H9 (cell line): ENCODE measurements at regions not wholly inside any gene's neighbourhood (a gene's known extent, or its start where the extent isn't known, plus 50 kb on each side); places are given as distances from the start of the nearest gene placed in this dataset.

Experiments
- DNase-seq: peaks from one replicate; pipeline ENCODE4 v3.0.0-alpha.2; 2017
- H2AFZ ChIP-seq: one replicate; pipeline ENCODE4 v1.6.1; 2013; ENCODE audit warnings: mild to moderate bottlenecking, low read length, control low read depth, moderate library complexity
- H2AK5ac ChIP-seq: 2 replicates; pipeline ENCODE4 v1.6.1; 2013; ENCODE audit warnings: low read length, control low read depth, mixed read lengths; ENCODE audit not compliant: insufficient read length
- H2BK120ac ChIP-seq: one replicate; pipeline ENCODE4 v1.6.1; 2013; ENCODE audit warnings: low read depth, mild to moderate bottlenecking, low read length, control low read depth, inconsistent platforms; ENCODE audit not compliant: poor library complexity, severe bottlenecking
- H2BK12ac ChIP-seq: 2 replicates; pipeline ENCODE4 v1.6.1; 2013; ENCODE audit warnings: low read length, control low read depth, mixed read lengths, low read depth; ENCODE audit not compliant: insufficient read length
- H2BK15ac ChIP-seq: 2 replicates; pipeline ENCODE4 v1.6.1; 2013; ENCODE audit warnings: low read depth, low read length, control low read depth
- H2BK20ac ChIP-seq: one replicate; pipeline ENCODE4 v1.6.1; 2013; ENCODE audit warnings: low read depth, mild to moderate bottlenecking, low read length, control low read depth, inconsistent platforms; ENCODE audit not compliant: poor library complexity, severe bottlenecking
- H2BK5ac ChIP-seq: 2 replicates; pipeline ENCODE4 v1.6.1; 2013; ENCODE audit warnings: low read length, control low read depth, mixed read lengths; ENCODE audit not compliant: insufficient read length
- H3K14ac ChIP-seq: 2 replicates; pipeline ENCODE4 v1.6.1; 2013; ENCODE audit warnings: low read length, control low read depth; ENCODE audit not compliant: insufficient read depth
- H3K18ac ChIP-seq: 2 replicates; pipeline ENCODE4 v1.6.1; 2013; ENCODE audit warnings: low read depth, mild to moderate bottlenecking, mixed read lengths, low read length, control low read depth; ENCODE audit not compliant: insufficient read length
- H3K23ac ChIP-seq: 2 replicates; pipeline ENCODE4 v1.6.1; 2013; ENCODE audit warnings: low read length, control low read depth, mixed read lengths, low read depth; ENCODE audit not compliant: insufficient read length
- H3K23me2 ChIP-seq: 2 replicates; pipeline ENCODE4 v1.6.1; 2013; ENCODE audit warnings: low read depth, mild to moderate bottlenecking, mixed read lengths, low read length, control low read depth; ENCODE audit not compliant: insufficient read length, poor library complexity, severe bottlenecking
- H3K27ac ChIP-seq: 2 replicates; pipeline ENCODE4 v1.5.1; 2013; ENCODE audit warnings: low read length, control low read depth, mixed read lengths, low read depth; ENCODE audit not compliant: insufficient read length
- H3K27me3 ChIP-seq: 2 replicates; pipeline ENCODE4 v1.6.1; 2013; ENCODE audit warnings: low read length, control low read depth, inconsistent platforms; ENCODE audit not compliant: insufficient read depth
- H3K4ac ChIP-seq: 2 replicates; pipeline ENCODE4 v1.6.1; 2013; ENCODE audit warnings: low read depth, mild to moderate bottlenecking, control low read depth, inconsistent platforms, low read length, moderate library complexity
- H3K4me1 ChIP-seq: 2 replicates; pipeline ENCODE4 v1.6.1; 2013; ENCODE audit warnings: low read length, control low read depth, inconsistent platforms; ENCODE audit not compliant: insufficient read depth
- H3K4me2 ChIP-seq: 2 replicates; pipeline ENCODE4 v1.6.1; 2013; ENCODE audit warnings: low read length, control low read depth, mixed read lengths; ENCODE audit not compliant: insufficient read length, insufficient read depth
- H3K56ac ChIP-seq: 2 replicates; pipeline ENCODE4 v1.6.1; 2013; ENCODE audit warnings: low read depth, mild to moderate bottlenecking, mixed read lengths, low read length, control low read depth; ENCODE audit not compliant: insufficient read length
- H3K79me1 ChIP-seq: 2 replicates; pipeline ENCODE4 v1.6.1; 2013; ENCODE audit warnings: low read depth, mild to moderate bottlenecking, moderate library complexity, low read length, control low read depth, inconsistent platforms; ENCODE audit not compliant: insufficient read depth, poor library complexity, severe bottlenecking
- H3K79me2 ChIP-seq: 2 replicates; pipeline ENCODE4 v1.6.1; 2013; ENCODE audit warnings: low read length, control low read depth, inconsistent platforms; ENCODE audit not compliant: insufficient read depth
- H3K9ac ChIP-seq: 2 replicates; pipeline ENCODE4 v1.6.1; 2013; ENCODE audit warnings: low read length, control low read depth, mixed read lengths; ENCODE audit not compliant: insufficient read length; ENCODE audit errors: extremely low read depth
- H3K9me3 ChIP-seq: one replicate; pipeline ENCODE4 v1.6.1; 2013; ENCODE audit warnings: low read depth, low read length, inconsistent platforms; ENCODE audit not compliant: control insufficient read depth
- H3T11ph ChIP-seq: one replicate; pipeline ENCODE4 v1.6.1; 2013; ENCODE audit warnings: mild to moderate bottlenecking, low read length, control low read depth, inconsistent platforms
- H4K20me1 ChIP-seq: one replicate; pipeline ENCODE4 v1.6.1; 2013; ENCODE audit not compliant: control insufficient read depth, insufficient read length, insufficient read depth
- H4K5ac ChIP-seq: 2 replicates; pipeline ENCODE4 v1.6.1; 2013; ENCODE audit warnings: low read depth, mild to moderate bottlenecking, mixed read lengths, low read length, control low read depth; ENCODE audit not compliant: insufficient read length
- H4K8ac ChIP-seq: replicated peaks from 2 replicates; pipeline ENCODE4 v1.6.1; 2013; ENCODE audit warnings: low read length, control low read depth, mixed read lengths, low read depth; ENCODE audit not compliant: insufficient read length
- H4K91ac ChIP-seq: 2 replicates; pipeline ENCODE4 v1.6.1; 2013; ENCODE audit warnings: low read depth, mild to moderate bottlenecking, moderate library complexity, mixed read lengths, low read length, control low read depth; ENCODE audit not compliant: insufficient read length
- H3K27ac Mint-ChIP-seq, 3 experiments: 2 replicates in 2 of 3; 3 replicates in 1 of 3; pipeline ENCODE4 v1.8.0; 2020 to 2021; ENCODE audit warnings: mixed read lengths in 3 of 3, mild to moderate bottlenecking in 1 of 3, moderate library complexity in 1 of 3
- H3K27me3 Mint-ChIP-seq: 2 replicates; pipeline ENCODE4 v1.8.0; 2021; ENCODE audit warnings: low read depth, mild to moderate bottlenecking, moderate library complexity, mixed read lengths
- H3K36me3 Mint-ChIP-seq, 3 experiments: 2 replicates in 2 of 3; 3 replicates in 1 of 3; pipeline ENCODE4 v1.8.0; 2020 to 2021; ENCODE audit warnings: low read depth in 3 of 3, mixed read lengths in 3 of 3; ENCODE audit not compliant: insufficient read depth in 1 of 3
- H3K4me1 Mint-ChIP-seq, 2 experiments: 2 replicates each; pipeline ENCODE4 v1.8.0; 2020; ENCODE audit warnings: mixed read lengths in 2 of 2
- H3K4me3 Mint-ChIP-seq, 2 experiments: 2 replicates in 1 of 2; 3 replicates in 1 of 2; pipeline ENCODE4 v1.8.0; 2020 to 2021; ENCODE audit warnings: mild to moderate bottlenecking in 2 of 2, mixed read lengths in 2 of 2, moderate library complexity in 1 of 2
- H3K9me3 Mint-ChIP-seq, 2 experiments: 2 replicates in 1 of 2; 3 replicates in 1 of 2; pipeline ENCODE4 v1.8.0; 2020; ENCODE audit warnings: mild to moderate bottlenecking in 2 of 2, mixed read lengths in 2 of 2, moderate library complexity in 1 of 2
- CTCF ChIP-seq: fragments of 200-600 bp; sonication (generic); conservative IDR thresholded peaks from 3 replicates; pipeline ENCODE4 v1.8.0; 2021; ENCODE audit warnings: antibody characterized with exemption, mild to moderate bottlenecking
- WGBS: extraction: QIAGEN DNeasy Blood & Tissue Kit; methylation state at CpG from one replicate; pipeline ENCODE4 v1.1.7; 2013; ENCODE audit warnings: missing lambda C conversion rate, low lambda C conversion rate, mixed read lengths; ENCODE audit not compliant: insufficient read length; ENCODE audit errors: extremely low coverage; 5-methylcytosine and 5-hydroxymethylcytosine counted together

GRCh38 chr5:57839025-57839424 is 356.4 kb upstream of the ACTBL2 start:
- Histone ChIP-seq H4K8ac (no peak overlapping the region), H2BK20ac (no peak overlapping the region), H3T11ph (no peak overlapping the region), H2BK5ac (no peak overlapping the region), H3K4ac (no peak overlapping the region), H2AK5ac (no peak overlapping the region), H3K79me2 (no peaks in the 10 kb centered on the region), H3K9me3 (no peaks in the 10 kb centered on the region), H3K56ac (no peak overlapping the region), H3K23me2 (no peaks in the 10 kb centered on the region), H3K23ac (no peak overlapping the region), H3K4me1 (peaks cover 8% of the 10 kb centered on the region), H4K5ac (no peak overlapping the region), H3K18ac (no peak overlapping the region), H3K27ac (no peak overlapping the region), H3K9ac (no peak overlapping the region), H3K4me2 (no peak overlapping the region), H4K91ac (no peak overlapping the region), H2AFZ (no peak overlapping the region), H2BK15ac (no peak overlapping the region), H2BK12ac (no peak overlapping the region), H4K20me1 (no peaks in the 10 kb centered on the region), H3K27me3 (no peaks in the 10 kb centered on the region), H3K14ac (no peak overlapping the region), H3K79me1 (no peaks in the 10 kb centered on the region), H2BK120ac (no peak overlapping the region)
- Mint-ChIP-seq H3K4me1 (peaks cover 26 to 48% of the 10 kb centered on the region in 2 experiments), H3K27me3 (no peaks in the 10 kb centered on the region), H3K4me3 (no peak overlapping the region), H3K9me3 (peaks cover 0 to 8% of the 10 kb centered on the region in 2 experiments; a peak in 1 of 5 replicates), H3K36me3 (peaks cover 0 to 12% (median 2%) of the 10 kb centered on the region in 3 experiments; a peak in 5 of 7 replicates), H3K27ac (peak overlapping the region in 1 of 3 experiments; percentile 80; a peak in 1 of 7 replicates)
- TF ChIP-seq CTCF = no peak
- WGBS = no CpG with 5 or more reads among the region's 3 CpGs
- no peak for DNase-seq
